IMR-90 (cell line): ENCODE measurements at regions not wholly inside any gene's neighbourhood (a gene's known extent, or its start where the extent isn't known, plus 50 kb on each side); places are given as distances from the start of the nearest gene placed in this dataset.

Experiments used
- ATAC-seq: fragments of 200-7000 bp; cut with Tn5 transposase; 2 replicates; pipeline ENCODE4 v1.9.1; 2020; ENCODE audit warnings: low read depth, mild to moderate bottlenecking, moderate library complexity
- BruUV-seq: library from RNA; stranded (reverse); fragments of 400-500 nt; replicated peaks from 2 replicates; lab custom pipeline; 2021; lab: Mats Ljungman, UMichigan
- CTCF ChIA-PET: fragments of 300-600 bp; formaldehyde crosslinking; extraction: SDS; loops from one replicate; lab custom pipeline; 2021; ENCODE audit warnings: antibody characterized with exemption; lab: Yijun Ruan, JAX
- POLR2A ChIA-PET: fragments of 300-600 bp; sonication (Branson Sonifier 250); formaldehyde crosslinking; loops from one replicate; lab custom pipeline; 2022; ENCODE audit warnings: antibody characterized with exemption; ENCODE audit not compliant: unreplicated experiment; lab: Charles Lee
- DNase-seq: peaks from one replicate; pipeline ENCODE4 v3.0.0; 2013
- H2AFZ ChIP-seq: replicated peaks from 2 replicates; pipeline ENCODE3; 2013; ENCODE audit warnings: low read length, mild to moderate bottlenecking; ENCODE audit not compliant: poor library complexity
- H2AK5ac ChIP-seq: 2 replicates; pipeline ENCODE4 v1.6.1; 2013; ENCODE audit warnings: low read depth, low read length, inconsistent platforms
- H2AK9ac ChIP-seq: replicated peaks from 2 replicates; pipeline ENCODE3; 2013; ENCODE audit warnings: mild to moderate bottlenecking, low read depth, low read length, moderate library complexity; ENCODE audit not compliant: poor library complexity
- H2BK120ac ChIP-seq: 2 replicates; pipeline ENCODE4 v1.6.1; 2013; ENCODE audit warnings: low read depth, low read length, inconsistent platforms
- H2BK15ac ChIP-seq: 3 replicates; pipeline ENCODE4 v1.6.1; 2013; ENCODE audit warnings: low read depth, low read length, inconsistent platforms
- H2BK20ac ChIP-seq: 2 replicates; pipeline ENCODE4 v1.6.1; 2013; ENCODE audit warnings: low read depth, mild to moderate bottlenecking, inconsistent platforms, low read length, moderate library complexity
- H2BK5ac ChIP-seq: 2 replicates; pipeline ENCODE4 v1.6.1; 2013; ENCODE audit warnings: mild to moderate bottlenecking, low read depth, low read length, inconsistent platforms; ENCODE audit not compliant: poor library complexity, severe bottlenecking
- H3K14ac ChIP-seq: replicated peaks from 2 replicates; pipeline ENCODE4 v1.6.1; 2013; ENCODE audit warnings: low read depth, low read length, inconsistent platforms
- H3K18ac ChIP-seq: 2 replicates; pipeline ENCODE4 v1.6.1; 2013; ENCODE audit warnings: low read depth, low read length, control low read depth
- H3K23ac ChIP-seq: 2 replicates; pipeline ENCODE4 v1.6.1; 2013; ENCODE audit warnings: low read depth, low read length, inconsistent platforms
- H3K27ac ChIP-seq: 2 replicates; pipeline ENCODE4 v1.5.1; 2013; ENCODE audit warnings: mild to moderate bottlenecking, control low read depth, low read length; ENCODE audit not compliant: insufficient read depth
- H3K27me3 ChIP-seq: 2 replicates; pipeline ENCODE4 v1.6.1; 2013; ENCODE audit warnings: low read length; ENCODE audit not compliant: control insufficient read depth, insufficient read depth
- H3K36me3 ChIP-seq: 2 replicates; pipeline ENCODE4 v1.6.1; 2013; ENCODE audit warnings: low read length, mixed read lengths; ENCODE audit not compliant: control insufficient read depth, insufficient read depth
- H3K4ac ChIP-seq: 2 replicates; pipeline ENCODE4 v1.6.1; 2013; ENCODE audit warnings: low read depth, low read length, inconsistent platforms
- H3K4me1 ChIP-seq: 2 replicates; pipeline ENCODE4 v1.6.1; 2013; ENCODE audit warnings: low read length, mixed read lengths; ENCODE audit not compliant: control insufficient read depth, insufficient read depth
- H3K4me2 ChIP-seq: 2 replicates; pipeline ENCODE4 v1.6.1; 2013; ENCODE audit warnings: low read depth, mild to moderate bottlenecking, control low read depth, low read length, moderate library complexity
- H3K4me3 ChIP-seq: 2 replicates; pipeline ENCODE4 v1.5.1; 2013; ENCODE audit warnings: low read depth, mild to moderate bottlenecking, control low read depth, low read length, moderate library complexity; ENCODE audit not compliant: insufficient read depth
- H3K56ac ChIP-seq: 2 replicates; pipeline ENCODE4 v1.6.1; 2013; ENCODE audit warnings: low read length, inconsistent platforms; ENCODE audit not compliant: insufficient read depth; ENCODE audit errors: extremely low read depth
- H3K79me1 ChIP-seq, 2 experiments: 2 replicates each; pipeline ENCODE4 v1.6.1; 2013; ENCODE audit warnings: low read length in 2 of 2, inconsistent platforms in 1 of 2, low read depth in 1 of 2
- H3K9ac ChIP-seq: 2 replicates; pipeline ENCODE4 v1.6.1; 2013; ENCODE audit warnings: low read depth, low read length, control low read depth
- H3K9me1 ChIP-seq: 2 replicates; pipeline ENCODE4 v1.6.1; 2013; ENCODE audit warnings: low read length, inconsistent platforms; ENCODE audit not compliant: insufficient read depth
- H3K9me3 ChIP-seq: 2 replicates; pipeline ENCODE4 v1.6.1; 2013; ENCODE audit warnings: low read length; ENCODE audit not compliant: control insufficient read depth, insufficient read depth
- H4K20me1 ChIP-seq: 2 replicates; pipeline ENCODE4 v1.6.1; 2013; ENCODE audit warnings: low read length, inconsistent platforms; ENCODE audit not compliant: insufficient read depth
- H4K5ac ChIP-seq: 2 replicates; pipeline ENCODE4 v1.6.1; 2013; ENCODE audit warnings: mild to moderate bottlenecking, low read depth, low read length, control low read depth
- H4K8ac ChIP-seq, 2 experiments: 2 replicates each; pipeline ENCODE4 v1.6.1; 2013; ENCODE audit warnings: low read depth in 2 of 2, low read length in 2 of 2, control low read depth in 1 of 2, inconsistent platforms in 1 of 2
- H4K91ac ChIP-seq: 2 replicates; pipeline ENCODE4 v1.6.1; 2013; ENCODE audit warnings: low read depth, low read length, inconsistent platforms; ENCODE audit not compliant: insufficient read depth
- BHLHE40 ChIP-seq: fragments of 150-350 bp; IDR thresholded peaks from 2 replicates; pipeline ENCODE4 v1.6.1; 2016; ENCODE audit warnings: mild to moderate bottlenecking, low read depth, low read length
- CEBPB ChIP-seq: IDR thresholded peaks from 2 replicates; pipeline ENCODE4 v1.6.1; 2012; ENCODE audit warnings: low read depth, low read length, improper control_type of control experiment
- CHD1 ChIP-seq: IDR thresholded peaks from 2 replicates; pipeline ENCODE4 v1.6.1; 2012; ENCODE audit warnings: low read depth, low read length, improper control_type of control experiment
- CTCF ChIP-seq: conservative IDR thresholded peaks from 2 replicates; pipeline ENCODE4 v1.5.1; 2012; ENCODE audit warnings: mild to moderate bottlenecking, low read depth, low read length, improper control_type of control experiment
- FOS ChIP-seq: fragments of 150-350 bp; IDR thresholded peaks from 2 replicates; pipeline ENCODE4 v1.6.1; 2016; ENCODE audit warnings: low read depth, low read length
- MAZ ChIP-seq: IDR thresholded peaks from 2 replicates; pipeline ENCODE4 v1.6.1; 2012; ENCODE audit warnings: low read depth, mild to moderate bottlenecking, low read length, improper control_type of control experiment, moderate library complexity, borderline replicate concordance
- MXI1 ChIP-seq: IDR thresholded peaks from 2 replicates; pipeline ENCODE4 v1.6.1; 2012; ENCODE audit warnings: low read depth, mild to moderate bottlenecking, low read length, moderate library complexity, borderline replicate concordance
- NFE2L2 ChIP-seq: fragments of 150-350 bp; IDR thresholded peaks from 2 replicates; pipeline ENCODE4 v1.6.1; 2016; ENCODE audit warnings: low read depth, mild to moderate bottlenecking, low read length
- POLR2A ChIP-seq: IDR thresholded peaks from 2 replicates; pipeline ENCODE4 v1.6.1; 2012; ENCODE audit warnings: mild to moderate bottlenecking, low read depth, low read length
- RAD21 ChIP-seq: IDR thresholded peaks from 2 replicates; pipeline ENCODE4 v1.6.1; 2012; ENCODE audit warnings: low read length, improper control_type of control experiment
- RCOR1 ChIP-seq: IDR thresholded peaks from 2 replicates; pipeline ENCODE4 v1.6.1; 2012; ENCODE audit warnings: mild to moderate bottlenecking, low read length, improper control_type of control experiment; ENCODE audit not compliant: insufficient replicate concordance
- RFX5 ChIP-seq: IDR thresholded peaks from 2 replicates; pipeline ENCODE4 v1.8.0; 2012; ENCODE audit warnings: low read depth, mild to moderate bottlenecking, low read length, moderate library complexity
- SMC3 ChIP-seq: fragments of 150-350 bp; IDR thresholded peaks from 2 replicates; pipeline ENCODE4 v1.6.1; 2016; ENCODE audit warnings: low read depth, mild to moderate bottlenecking, antibody characterized with exemption, low read length, moderate library complexity
- WGBS, 2 experiments: methylation state at CpG; one replicate each; pipeline versions ENCODE4 v1.1.5 to v1.1.7; 2013; ENCODE audit warnings: missing lambda C conversion rate in 2 of 2; ENCODE audit not compliant: insufficient read length in 1 of 2; ENCODE audit errors: extremely low coverage in 2 of 2; 5-methylcytosine and 5-hydroxymethylcytosine counted together
- dilution Hi-C: fragments of 300-500 bp; cut with HindIII; formaldehyde crosslinking; loops from one replicate; pipeline ENCODE4 v1.14.3; 2018; ENCODE audit warnings: low sequenced_read_pairs; ENCODE audit not compliant: unreplicated experiment
- in situ Hi-C: fragments of 300-500 bp; cut with MboI; formaldehyde crosslinking; loops from 3 replicates; pipeline ENCODE4 v1.14.3; 2019; ENCODE audit warnings: low sequenced_read_pairs, inconsistent platforms, mixed read lengths
- intact Hi-C: fragments of 100-400 bp; cut with micrococcal nuclease; formaldehyde crosslinking; loops from 2 replicates; pipeline ENCODE4 v1.10.0; 2022

- no peaks in the 10 kb centered on the region for H3K9me3 ChIP-seq
- no peak overlapping the region for H2BK15ac ChIP-seq
- intact Hi-C loops: no loop called here
- H4K20me1 ChIP-seq: no peaks in the 10 kb centered on the region
- DNase-seq (no peak), ATAC-seq (no peak)
- H2AK5ac ChIP-seq: no peak overlapping the region
- no peak overlapping the region for H3K14ac ChIP-seq
- no peak overlapping the region for H3K23ac ChIP-seq
- no peak overlapping the region for H3K4me2 ChIP-seq
- no peak overlapping the region for H2AK9ac ChIP-seq
- WGBS, 2 experiments: no CpG with 5 or more reads among the region's 17 CpGs
- H3K9me1 ChIP-seq: no peaks in the 10 kb centered on the region
- H3K56ac ChIP-seq: no peak overlapping the region
- in situ Hi-C loops: no loop called here
- H3K36me3 ChIP-seq: no peaks in the 10 kb centered on the region
- POLR2A ChIA-PET: no interaction called here
- no peak overlapping the region for H2BK120ac ChIP-seq
- no peak overlapping the region for H3K4me3 ChIP-seq
- H3K27me3 ChIP-seq: peaks cover 14% of the 10 kb centered on the region
- H4K8ac ChIP-seq: no peak overlapping the region
- H3K27ac ChIP-seq: no peak overlapping the region
- no peak overlapping the region for H3K4ac ChIP-seq
- no peak overlapping the region for H4K91ac ChIP-seq
- H4K5ac ChIP-seq: no peak overlapping the region
- no peaks in the 10 kb centered on the region for H3K4me1 ChIP-seq
- no peak overlapping the region for H2BK20ac ChIP-seq
- H3K79me1 ChIP-seq: no peaks in the 10 kb centered on the region
- BruUV-seq: no TSS peak
- no peak overlapping the region for H3K9ac ChIP-seq
- dilution Hi-C loops: no loop called here
- no peak overlapping the region for H3K18ac ChIP-seq
- TF ChIP-seq RAD21 (no peak), RFX5 (no peak), NFE2L2 (no peak), CTCF (no peak), SMC3 (no peak), BHLHE40 (no peak), MXI1 (no peak), CHD1 (no peak), FOS (no peak), MAZ (no peak), POLR2A (no peak), CEBPB (no peak), RCOR1 (no peak)
- H2BK5ac ChIP-seq: no peak overlapping the region
- no peak overlapping the region for H2AFZ ChIP-seq
- CTCF ChIA-PET: no interaction called here
Observed at GRCh38 chr2:8329660-8330622, 351.9 kb upstream of the ID2 start.
